Neural progenitor cell (in vitro differentiated cells): ENCODE measurements at regions not wholly inside any gene's neighbourhood (a gene's known extent, or its start where the extent isn't known, plus 50 kb on each side); places are given as distances from the start of the nearest gene placed in this dataset.
A peak's percentile ranks its signal among the peaks of the same experiment; 100 is the strongest.

Experiments used
- DNase-seq: peaks from one replicate; pipeline ENCODE4 v3.0.0-alpha.2; 2016; ENCODE audit warnings: low spot score
- H2AFZ ChIP-seq: fragments of 200-600 bp; sonication (generic); replicated peaks from 2 replicates; pipeline ENCODE4 v1.6.1; 2016; ENCODE audit warnings: antibody characterized with exemption
- H3F3A ChIP-seq: fragments of 200-600 bp; sonication (generic); 2 replicates; pipeline ENCODE4 v1.6.1; 2016; ENCODE audit warnings: antibody characterized with exemption, low read depth
- H3K27ac ChIP-seq: fragments of 200-600 bp; sonication (generic); 2 replicates; pipeline ENCODE4 v1.5.1; 2016; ENCODE audit warnings: mild to moderate bottlenecking
- H3K27me3 ChIP-seq: fragments of 200-600 bp; sonication (generic); 2 replicates; pipeline ENCODE4 v1.6.1; 2016; ENCODE audit warnings: mild to moderate bottlenecking, moderate library complexity
- H3K36me3 ChIP-seq: fragments of 200-600 bp; sonication (generic); 2 replicates; pipeline ENCODE4 v1.5.1; 2016
- H3K4me1 ChIP-seq: fragments of 200-600 bp; sonication (generic); 2 replicates; pipeline ENCODE4 v1.6.1; 2016; ENCODE audit warnings: mixed run types
- H3K4me2 ChIP-seq: fragments of 200-600 bp; sonication (generic); 2 replicates; pipeline ENCODE4 v1.6.1; 2016
- H3K4me3 ChIP-seq: fragments of 200-600 bp; sonication (generic); 2 replicates; pipeline ENCODE4 v1.5.1; 2016
- H3K79me2 ChIP-seq: fragments of 200-600 bp; sonication (generic); 2 replicates; pipeline ENCODE4 v1.6.1; 2016; ENCODE audit warnings: low read depth
- H3K9ac ChIP-seq: fragments of 200-600 bp; sonication (generic); 2 replicates; pipeline ENCODE4 v1.6.1; 2016
- H3K9me3 ChIP-seq: fragments of 200-600 bp; sonication (generic); 2 replicates; pipeline ENCODE4 v1.5.1; 2016; ENCODE audit warnings: low read depth
- H4K20me1 ChIP-seq: fragments of 200-600 bp; sonication (generic); 2 replicates; pipeline ENCODE4 v1.6.1; 2016; ENCODE audit warnings: low read depth
- H3K27ac Mint-ChIP-seq: 3 replicates; pipeline ENCODE4 v1.8.0; 2021; ENCODE audit warnings: mixed read lengths
- H3K27me3 Mint-ChIP-seq: 2 replicates; pipeline ENCODE4 v1.8.0; 2022; ENCODE audit warnings: low read depth, mild to moderate bottlenecking, inconsistent platforms, moderate library complexity, mixed read lengths; ENCODE audit not compliant: insufficient read depth
- H3K36me3 Mint-ChIP-seq: 3 replicates; pipeline ENCODE4 v1.8.0; 2021; ENCODE audit warnings: mixed read lengths
- H3K4me1 Mint-ChIP-seq: 3 replicates; pipeline ENCODE4 v1.8.0; 2021; ENCODE audit warnings: mixed read lengths
- H3K4me3 Mint-ChIP-seq: 3 replicates; pipeline ENCODE4 v1.8.0; 2021; ENCODE audit warnings: mild to moderate bottlenecking, moderate library complexity, mixed read lengths
- H3K9me3 Mint-ChIP-seq: 3 replicates; pipeline ENCODE4 v1.8.0; 2020; ENCODE audit warnings: mixed read lengths
- CTCF ChIP-seq: fragments of 200-600 bp; sonication (generic); IDR thresholded peaks from 2 replicates; pipeline ENCODE4 v1.5.1; 2017; ENCODE audit warnings: antibody characterized with exemption, mild to moderate bottlenecking
- EZH2 ChIP-seq: fragments of 200-600 bp; sonication (generic); IDR thresholded peaks from 2 replicates; pipeline ENCODE4 v1.6.1; 2017; ENCODE audit warnings: antibody characterized with exemption, mild to moderate bottlenecking, moderate library complexity
- EZH2phosphoT487 ChIP-seq: fragments of 200-600 bp; sonication (generic); IDR thresholded peaks from 2 replicates; pipeline ENCODE4 v1.6.1; 2017; ENCODE audit warnings: antibody characterized with exemption

DNA sequence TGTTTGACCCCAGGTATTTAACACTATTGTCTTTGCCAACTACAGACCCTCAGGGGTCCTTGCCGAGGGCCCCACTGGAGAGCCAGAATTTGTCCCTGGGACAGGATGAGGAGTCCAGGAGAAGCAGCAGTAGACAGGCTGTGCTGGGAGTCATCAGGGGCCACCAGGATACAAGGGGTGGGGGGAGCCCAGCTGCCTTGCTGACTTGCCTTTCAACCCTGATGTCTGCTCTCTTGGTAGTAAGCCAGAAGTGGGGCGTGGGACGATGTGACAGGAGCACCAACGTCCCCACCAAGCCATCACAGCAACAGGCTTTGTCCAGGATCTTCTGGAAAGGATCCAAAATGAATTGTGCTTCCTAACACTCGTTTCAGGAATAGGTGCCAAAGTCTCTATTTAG is 62.4 kb upstream of the CDCA7L start:
- Mint-ChIP-seq H3K9me3 (no peaks in the 10 kb centered on the region), H3K4me1 (peaks cover 19% of the 10 kb centered on the region), H3K27ac (no peak overlapping the region), H3K4me3 (no peak overlapping the region), H3K36me3 (no peaks in the 10 kb centered on the region), H3K27me3 (peaks cover 8% of the 10 kb centered on the region)
- DNase-seq, result peak; percentile 15
- Histone ChIP-seq H3K9me3 (no peaks in the 10 kb centered on the region), H3K9ac (no peak overlapping the region), H2AFZ (no peak overlapping the region), H3K79me2 (no peaks in the 10 kb centered on the region), H3K27ac (no peak overlapping the region), H3K27me3 (no peaks in the 10 kb centered on the region), H3K4me3 (no peak overlapping the region), H3K36me3 (no peaks in the 10 kb centered on the region), H3K4me2 (peak overlapping the region; percentile 60), H3F3A (no peaks in the 10 kb centered on the region), H3K4me1 (peaks cover 14% of the 10 kb centered on the region), H4K20me1 (no peaks in the 10 kb centered on the region)
- TF ChIP-seq EZH2, result no peak
- no peak for TF ChIP-seq EZH2phosphoT487
- TF ChIP-seq CTCF, result no peak

DNA sequence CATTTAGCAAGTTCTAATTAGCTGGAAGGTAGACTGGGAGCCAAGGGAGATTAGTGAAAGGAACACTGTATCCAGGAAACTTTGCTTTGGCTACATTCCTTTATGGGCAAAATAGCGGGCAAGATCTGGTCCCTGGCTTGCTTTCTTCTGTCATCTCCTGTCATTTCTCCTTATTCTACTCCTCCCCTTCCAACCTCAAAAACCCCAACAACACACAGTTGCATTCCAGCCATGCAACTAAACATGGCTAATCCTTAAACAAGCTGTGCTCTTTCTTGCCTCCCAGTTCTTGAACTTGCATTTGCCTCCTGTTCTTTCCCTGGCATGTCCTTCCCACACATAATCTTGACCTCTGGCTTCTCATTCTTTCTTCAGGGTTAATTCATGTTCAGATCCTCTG is 59.5 kb upstream of the CDCA7L start:
- peaks cover 14% of the 10 kb centered on the region for H3K4me1 ChIP-seq
- H3K9me3 ChIP-seq, result no peaks in the 10 kb centered on the region
- no peak overlapping the region for H3K4me3 ChIP-seq
- no peaks in the 10 kb centered on the region for H3K79me2 ChIP-seq
- H3K27ac Mint-ChIP-seq, result no peak overlapping the region
- peaks cover 8% of the 10 kb centered on the region for H3K27me3 Mint-ChIP-seq
- H3K4me1 Mint-ChIP-seq, result peaks cover 21% of the 10 kb centered on the region
- H3K27ac ChIP-seq, result no peak overlapping the region
- no peaks in the 10 kb centered on the region for H3K27me3 ChIP-seq
- no peak overlapping the region for H3K9ac ChIP-seq
- no peaks in the 10 kb centered on the region for H3K36me3 Mint-ChIP-seq
- H4K20me1 ChIP-seq, result no peaks in the 10 kb centered on the region
- no peaks in the 10 kb centered on the region for H3K36me3 ChIP-seq
- no peak overlapping the region for H3K4me2 ChIP-seq
- TF ChIP-seq CTCF (no peak), EZH2phosphoT487 (no peak), EZH2 (no peak)
- no peaks in the 10 kb centered on the region for H3F3A ChIP-seq
- no peak overlapping the region for H3K4me3 Mint-ChIP-seq
- DNase-seq, result no peak
- no peak overlapping the region for H2AFZ ChIP-seq
- no peaks in the 10 kb centered on the region for H3K9me3 Mint-ChIP-seq

DNA sequence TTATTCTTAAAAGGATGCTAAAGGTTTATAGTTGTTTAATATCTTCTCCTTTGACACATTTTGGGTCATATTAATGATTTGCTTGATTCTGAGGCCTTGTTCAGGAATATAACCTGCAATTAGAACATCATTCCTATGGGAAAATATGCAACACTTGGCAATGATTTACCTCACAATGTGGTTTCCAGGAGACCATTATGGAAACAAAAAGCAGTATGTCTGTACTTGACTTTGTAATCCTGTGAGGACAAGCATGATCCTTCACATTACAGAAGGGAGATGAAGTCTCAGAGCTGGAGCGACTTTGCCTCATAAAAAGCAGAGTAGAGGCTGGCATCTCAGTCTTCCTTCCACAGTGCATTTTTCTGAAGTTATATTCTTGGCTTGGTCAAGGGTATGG is 57.0 kb upstream of the CDCA7L start:
- Histone ChIP-seq H3K27me3 (no peaks in the 10 kb centered on the region), H3F3A (no peaks in the 10 kb centered on the region), H3K9ac (no peak overlapping the region), H3K27ac (no peak overlapping the region), H3K36me3 (no peaks in the 10 kb centered on the region), H3K9me3 (no peaks in the 10 kb centered on the region), H3K4me1 (peaks cover 5% of the 10 kb centered on the region), H3K79me2 (no peaks in the 10 kb centered on the region), H3K4me2 (no peak overlapping the region), H3K4me3 (no peak overlapping the region), H4K20me1 (no peaks in the 10 kb centered on the region), H2AFZ (no peak overlapping the region)
- no peaks in the 10 kb centered on the region for H3K9me3 Mint-ChIP-seq
- no peak overlapping the region for H3K4me3 Mint-ChIP-seq
- H3K4me1 Mint-ChIP-seq, result peaks cover 13% of the 10 kb centered on the region
- no peak overlapping the region for H3K27ac Mint-ChIP-seq
- no peak for DNase-seq
- peaks cover 4% of the 10 kb centered on the region for H3K27me3 Mint-ChIP-seq
- H3K36me3 Mint-ChIP-seq, result no peaks in the 10 kb centered on the region
- no peak for TF ChIP-seq EZH2phosphoT487
- TF ChIP-seq CTCF, result no peak
- no peak for TF ChIP-seq EZH2
